Tibial artery (tissue), 4 donors: ENCODE measurements at regions not wholly inside any gene's neighbourhood (a gene's known extent, or its start where the extent isn't known, plus 50 kb on each side); places are given as distances from the start of the nearest gene placed in this dataset.

Experiments used
- DNase-seq, 2 donors: peaks; one replicate each; pipeline ENCODE4 v3.0.0-alpha.2; 2019
- H3K27ac ChIP-seq, 2 donors: fragments of 200-600 bp; sonication (generic) in 1 of 2; 1 replicate in 1 of 2; 2 replicates in 1 of 2; pipeline ENCODE4 v1.5.1; 2018 to 2019; ENCODE audit warnings: mild to moderate bottlenecking in 1 of 2
- H3K27me3 ChIP-seq, 2 donors: fragments of 200-600 bp; sonication (generic) in 1 of 2; one replicate each; pipeline versions ENCODE4 v1.5.1 to v1.6.0; 2016 to 2019
- H3K36me3 ChIP-seq, 3 donors: fragments of 200-600 bp; sonication (generic) in 2 of 3; one replicate each; pipeline ENCODE4 v1.5.1; 2016 to 2019; ENCODE audit warnings: mild to moderate bottlenecking in 2 of 3
- H3K4me1 ChIP-seq, 4 donors: fragments of 200-600 bp; sonication (generic) in 2 of 4; 1 replicate in 3 of 4; 2 replicates in 1 of 4; pipeline ENCODE4 v1.5.1; 2016 to 2019
- H3K4me3 ChIP-seq, 2 donors: fragments of 200-600 bp; sonication (generic) in 1 of 2; 1 replicate in 1 of 2; 2 replicates in 1 of 2; pipeline ENCODE4 v1.5.1; 2018 to 2019; ENCODE audit warnings: mild to moderate bottlenecking in 2 of 2
- H3K9me3 ChIP-seq, 3 donors: fragments of 200-600 bp; sonication (generic) in 1 of 3; one replicate each; pipeline ENCODE4 v1.5.1; 2016 to 2019
- CTCF ChIP-seq, 2 experiments: fragments of 200-600 bp in 1 of 2; fragments of 450-650 bp in 1 of 2; IDR thresholded peaks; one replicate each; pipeline ENCODE4 v1.5.1; 2017 to 2019; ENCODE audit warnings: antibody characterized with exemption in 2 of 2, mild to moderate bottlenecking in 1 of 2, moderate library complexity in 1 of 2
- intact Hi-C: fragments of 100-400 bp; cut with DNase I; formaldehyde crosslinking; loops from one replicate; pipeline ENCODE4 v1.15.0; 2023; ENCODE audit warnings: low total_unique reads

GRCh38 chrX:131621650-131622049 lies 77.8 kb downstream of the OR13H1 start:
- Histone ChIP-seq H3K27ac (no peak overlapping the region), H3K27me3 (no peaks in the 10 kb centered on the region), H3K9me3 (no peaks in the 10 kb centered on the region), H3K4me3 (no peak overlapping the region), H3K4me1 (peaks cover 0 to 4% (median 0%) of the 10 kb centered on the region in 4 donors), H3K36me3 (no peaks in the 10 kb centered on the region)
- no peak for DNase-seq
- no peak for TF ChIP-seq CTCF (IDR thresholded peaks at IDR 0.05)
- intact Hi-C loops: no loop called here

GRCh38 chrX:131626681-131627296 lies 82.9 kb downstream of the OR13H1 start:
- H3K9me3 ChIP-seq: no peaks in the 10 kb centered on the region
- no peaks in the 10 kb centered on the region for H3K4me1 ChIP-seq
- DNase-seq: no peak
- H3K36me3 ChIP-seq: no peaks in the 10 kb centered on the region
- H3K27ac ChIP-seq: no peak overlapping the region
- intact Hi-C loops: no loop called here
- no peak for TF ChIP-seq CTCF (IDR thresholded peaks at IDR 0.05)
- H3K27me3 ChIP-seq: no peaks in the 10 kb centered on the region
- no peak overlapping the region for H3K4me3 ChIP-seq

GRCh38 chrX:131630534-131630933 lies 86.7 kb downstream of the OR13H1 start:
- no peaks in the 10 kb centered on the region for H3K27me3 ChIP-seq
- intact Hi-C loops: loop anchor here (10.0 kb wide), 1 partner anchor 656 kb away; no protein-coding TSS in a partner anchor
- H3K9me3 ChIP-seq: no peaks in the 10 kb centered on the region
- DNase-seq: no peak
- no peak overlapping the region for H3K27ac ChIP-seq
- no peak overlapping the region for H3K4me3 ChIP-seq
- no peaks in the 10 kb centered on the region for H3K36me3 ChIP-seq
- TF ChIP-seq CTCF (IDR thresholded peaks at IDR 0.05): no peak
- H3K4me1 ChIP-seq: no peaks in the 10 kb centered on the region

- Histone ChIP-seq H3K36me3 (no peaks in the 10 kb centered on the region), H3K4me3 (no peak overlapping the region), H3K9me3 (no peaks in the 10 kb centered on the region), H3K27ac (no peak overlapping the region), H3K4me1 (no peaks in the 10 kb centered on the region), H3K27me3 (no peaks in the 10 kb centered on the region)
- intact Hi-C loops: loop anchor here (10.0 kb wide), 1 partner anchor 659 kb away; no protein-coding TSS in a partner anchor
- peak in 1 of 2 donors; percentile 23 for DNase-seq
- peak; percentile 46 to 56 for TF ChIP-seq CTCF (IDR thresholded peaks at IDR 0.05)
Observed at GRCh38 chrX:131633285-131633917, 89.5 kb downstream of the OR13H1 start.

GRCh38 chrX:131634900-131635299 lies 91.0 kb downstream of the OR13H1 start:
- H3K9me3 ChIP-seq: no peaks in the 10 kb centered on the region
- DNase-seq: no peak
- H3K27me3 ChIP-seq: no peaks in the 10 kb centered on the region
- intact Hi-C loops: loop anchor here (10.0 kb wide), 1 partner anchor 660 kb away; no protein-coding TSS in a partner anchor
- H3K36me3 ChIP-seq: no peaks in the 10 kb centered on the region
- no peak overlapping the region for H3K27ac ChIP-seq
- TF ChIP-seq CTCF (IDR thresholded peaks at IDR 0.05): no peak
- no peak overlapping the region for H3K4me3 ChIP-seq
- H3K4me1 ChIP-seq: no peaks in the 10 kb centered on the region
